Tibial nerve (tissue), 4 donors: ENCODE measurements at regions not wholly inside any gene's neighbourhood (a gene's known extent, or its start where the extent isn't known, plus 50 kb on each side); places are given as distances from the start of the nearest gene placed in this dataset.

Experiments used
- CTCF ChIP-seq, 5 experiments: fragments of 200-600 bp in 3 of 5; fragments of 450-650 bp in 2 of 5; sonication (generic) in 3 of 5; IDR thresholded peaks; one replicate each; pipeline ENCODE4 v1.5.1; 2016 to 2019; ENCODE audit warnings: antibody characterized with exemption in 5 of 5, mild to moderate bottlenecking in 3 of 5, moderate library complexity in 2 of 5
- EP300 ChIP-seq, 2 donors: sonication (generic); formaldehyde crosslinking; IDR thresholded peaks; one replicate each; pipeline ENCODE4 v1.6.1; 2017; ENCODE audit warnings: antibody characterized with exemption in 2 of 2, mild to moderate bottlenecking in 1 of 2
- POLR2A ChIP-seq, 2 donors: fragments of 450-650 bp; IDR thresholded peaks; one replicate each; pipeline ENCODE4 v1.6.1; 2017; ENCODE audit warnings: antibody characterized with exemption in 2 of 2, mild to moderate bottlenecking in 2 of 2, moderate library complexity in 2 of 2

GRCh38 chr2:16123421-16123820, 183.1 kb downstream of the MYCN start:
- TF ChIP-seq CTCF (IDR thresholded peaks at IDR 0.05) (no peak), EP300 (IDR thresholded peaks at IDR 0.05) (no peak), POLR2A (IDR thresholded peaks at IDR 0.05) (no peak)
